ENCODE measurements at regions not wholly inside any gene's neighbourhood (a gene's known extent, or its start where the extent isn't known, plus 50 kb on each side); places are given as distances from the start of the nearest gene placed in this dataset.

- no peak for DNase-seq
These were observed 753.5 kb downstream of the PDHA2 start for GRCh38 chr4:96593422-96593821.

- no peak for DNase-seq
These were observed 758.6 kb downstream of the PDHA2 start for GRCh38 chr4:96598465-96598864.

- no peak for DNase-seq
These were observed 759.9 kb downstream of the PDHA2 start for GRCh38 chr4:96599752-96600151.

GRCh38 chr4:96602661-96603060 lies 762.8 kb downstream of the PDHA2 start:
- DNase-seq = no peak

- no peak for DNase-seq
These were observed 763.7 kb downstream of the PDHA2 start for GRCh38 chr4:96603641-96604040.

GRCh38 chr4:96606451-96606850 lies 766.6 kb downstream of the PDHA2 start:
- no peak for DNase-seq

GRCh38 chr4:96626023-96626422 lies 786.1 kb downstream of the PDHA2 start:
- no peak for DNase-seq

GRCh38 chr4:96630839-96631238 lies 790.9 kb downstream of the PDHA2 start:
- DNase-seq = no peak

- no peak for DNase-seq
These were observed 798.1 kb downstream of the PDHA2 start for GRCh38 chr4:96637971-96638412.

GRCh38 chr4:96639932-96640331 lies 800.0 kb downstream of the PDHA2 start:
- no peak for DNase-seq

- no peak for DNase-seq
These were observed 802.6 kb downstream of the PDHA2 start for GRCh38 chr4:96642490-96642889.

- no peak for DNase-seq
These were observed 806.3 kb downstream of the PDHA2 start for GRCh38 chr4:96646146-96646545.

- no peak for DNase-seq
These were observed 809.6 kb downstream of the PDHA2 start for GRCh38 chr4:96649536-96649935.

GRCh38 chr4:96652158-96652557 lies 812.3 kb downstream of the PDHA2 start:
- no peak for DNase-seq

- no peak for DNase-seq
These were observed 812.9 kb downstream of the PDHA2 start for GRCh38 chr4:96652821-96653220.

- no peak for DNase-seq
These were observed 814.2 kb downstream of the PDHA2 start for GRCh38 chr4:96654045-96654444.

- DNase-seq = no peak
These were observed 830.5 kb downstream of the PDHA2 start for GRCh38 chr4:96670381-96670780.

GRCh38 chr4:96675416-96675815 lies 835.5 kb downstream of the PDHA2 start:
- DNase-seq = no peak

- DNase-seq = no peak
These were observed 836.0 kb downstream of the PDHA2 start for GRCh38 chr4:96675896-96676295.

GRCh38 chr4:96676754-96677435 lies 837.0 kb downstream of the PDHA2 start:
- DNase-seq = no peak

GRCh38 chr4:96677499-96677898 lies 837.6 kb downstream of the PDHA2 start:
- no peak for DNase-seq

GRCh38 chr4:96681218-96681617 lies 841.3 kb downstream of the PDHA2 start:
- DNase-seq = no peak

GRCh38 chr4:96685691-96686090 lies 845.8 kb downstream of the PDHA2 start:
- DNase-seq = no peak

- no peak for DNase-seq
These were observed 851.6 kb downstream of the PDHA2 start for GRCh38 chr4:96691521-96691920.

GRCh38 chr4:96698831-96699230 lies 858.9 kb downstream of the PDHA2 start:
- no peak for DNase-seq

Measured in activated CD4-positive, alpha-beta T cell treated with anti-CD3 and anti-CD28 coated beads, Interleukin-2, amount 50 U/mL, for 48 hours (primary cell).